Thoracic aorta (tissue), 2 donors: ENCODE measurements at regions not wholly inside any gene's neighbourhood (a gene's known extent, or its start where the extent isn't known, plus 50 kb on each side); places are given as distances from the start of the nearest gene placed in this dataset.

Experiments used
- ATAC-seq: fragments of 150-250 bp; one replicate; pipeline ENCODE4 v1.8.0; 2017; ENCODE audit warnings: low read depth; ENCODE audit not compliant: insufficient number of reproducible peaks, low FRiP score
- DNase-seq: peaks from one replicate; pipeline ENCODE4 v3.0.0-alpha.2; 2020; ENCODE audit warnings: low spot score
- H3K27ac ChIP-seq, 2 donors: fragments of 200-600 bp; sonication (generic); 1 replicate in 1 of 2; 2 replicates in 1 of 2; pipeline ENCODE4 v1.5.1; 2016; ENCODE audit warnings: mild to moderate bottlenecking in 2 of 2, moderate library complexity in 2 of 2
- H3K27me3 ChIP-seq: fragments of 200-600 bp; sonication (generic); replicated peaks from 2 replicates; pipeline ENCODE4 v1.6.0; 2016; ENCODE audit warnings: mild to moderate bottlenecking; ENCODE audit not compliant: insufficient read depth
- H3K36me3 ChIP-seq: fragments of 200-600 bp; sonication (generic); one replicate; pipeline ENCODE4 v1.5.1; 2016
- H3K4me1 ChIP-seq, 2 donors: fragments of 200-600 bp; sonication (generic); 1 replicate in 1 of 2; 2 replicates in 1 of 2; pipeline versions ENCODE4 v1.5.1 to v1.6.0; 2016; ENCODE audit warnings: low read depth in 2 of 2, mild to moderate bottlenecking in 1 of 2; ENCODE audit not compliant: control insufficient read depth in 1 of 2
- H3K4me3 ChIP-seq: fragments of 200-600 bp; sonication (generic); 2 replicates; pipeline ENCODE4 v1.5.1; 2016; ENCODE audit warnings: mild to moderate bottlenecking
- H3K9me3 ChIP-seq: fragments of 200-600 bp; sonication (generic); 2 replicates; pipeline ENCODE4 v1.5.1; 2016
- CTCF ChIP-seq: fragments of 200-600 bp; sonication (generic); IDR thresholded peaks from one replicate; pipeline ENCODE4 v1.5.1; 2019; ENCODE audit warnings: antibody characterized with exemption

- Histone ChIP-seq H3K27ac (no peak overlapping the region), H3K9me3 (no peaks in the 10 kb centered on the region), H3K4me3 (no peak overlapping the region), H3K4me1 (no peaks in the 10 kb centered on the region), H3K36me3 (no peaks in the 10 kb centered on the region), H3K27me3 (no peaks in the 10 kb centered on the region)
- ATAC-seq (no peak), DNase-seq (no peak)
- TF ChIP-seq CTCF, result no peak
These were observed 80.2 kb downstream of the TMEM114 start for GRCh38 chr16:8510160-8510559.

DNA sequence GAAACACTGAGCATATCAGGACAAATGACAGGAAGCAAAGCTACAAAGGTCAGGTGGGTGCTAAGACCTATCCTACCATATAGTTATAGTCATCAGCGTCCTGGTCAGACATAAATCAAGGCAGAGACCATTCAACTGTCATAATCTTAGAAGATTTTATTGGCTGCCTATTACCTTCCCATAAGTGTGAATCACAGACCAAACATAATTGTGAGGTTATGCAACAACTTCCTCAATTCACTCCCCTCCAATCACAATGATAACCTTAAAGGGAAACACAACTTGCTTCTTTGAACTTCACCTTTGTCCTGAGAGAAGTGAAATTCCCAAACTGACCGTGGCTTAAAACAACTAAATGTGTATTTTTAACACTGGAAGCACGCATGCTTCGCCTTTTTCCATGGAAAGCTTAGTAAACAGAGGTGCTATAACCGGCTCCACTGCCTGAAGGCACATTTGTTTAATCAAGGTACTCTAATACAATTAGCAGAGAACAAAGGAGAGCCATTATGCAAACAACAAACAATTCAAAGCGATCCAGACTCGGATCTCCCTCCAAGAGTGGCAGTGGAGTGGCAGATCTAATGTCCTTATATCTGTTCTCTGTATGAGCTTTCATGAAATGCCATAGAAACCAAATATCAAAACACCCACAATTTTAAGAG lies 84.9 kb downstream of the TMEM114 start:
- no peaks in the 10 kb centered on the region for H3K9me3 ChIP-seq
- H3K36me3 ChIP-seq, result no peaks in the 10 kb centered on the region
- DNase-seq (no peak), ATAC-seq (no peak)
- no peak overlapping the region for H3K4me3 ChIP-seq
- H3K4me1 ChIP-seq, result no peaks in the 10 kb centered on the region
- no peaks in the 10 kb centered on the region for H3K27me3 ChIP-seq
- TF ChIP-seq CTCF, result no peak
- no peak overlapping the region for H3K27ac ChIP-seq

DNA sequence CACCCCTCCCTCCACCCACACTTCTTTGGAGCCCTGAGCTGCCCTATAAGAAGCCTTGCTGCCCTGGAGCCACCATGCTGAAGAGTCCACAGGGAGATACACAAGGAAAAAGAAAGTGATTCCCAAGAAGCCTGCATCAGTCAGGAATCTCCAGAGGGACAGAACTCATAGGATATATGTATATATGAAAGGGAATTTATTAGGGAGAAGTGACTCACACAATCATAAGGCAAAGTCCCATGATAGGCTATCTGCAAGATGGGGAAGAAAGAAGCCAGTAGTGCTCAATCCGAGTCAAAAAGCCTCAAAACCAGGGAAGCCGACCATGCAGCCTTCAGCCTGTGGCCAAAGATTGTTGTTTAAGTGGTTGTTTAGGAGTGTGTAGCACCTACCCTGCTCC lies 87.9 kb downstream of the TMEM114 start:
- Histone ChIP-seq H3K27ac (no peak overlapping the region), H3K27me3 (no peaks in the 10 kb centered on the region), H3K4me3 (no peak overlapping the region), H3K9me3 (no peaks in the 10 kb centered on the region), H3K36me3 (no peaks in the 10 kb centered on the region), H3K4me1 (no peaks in the 10 kb centered on the region)
- no peak for DNase-seq
- no peak for ATAC-seq
- TF ChIP-seq CTCF, result no peak

- Histone ChIP-seq H3K27me3 (no peaks in the 10 kb centered on the region), H3K9me3 (no peaks in the 10 kb centered on the region), H3K4me3 (no peak overlapping the region), H3K27ac (no peak overlapping the region), H3K36me3 (no peaks in the 10 kb centered on the region), H3K4me1 (no peaks in the 10 kb centered on the region)
- ATAC-seq (no peak), DNase-seq (no peak)
- TF ChIP-seq CTCF, result no peak
These were observed 90.0 kb downstream of the TMEM114 start for GRCh38 chr16:8500351-8500750.

DNA sequence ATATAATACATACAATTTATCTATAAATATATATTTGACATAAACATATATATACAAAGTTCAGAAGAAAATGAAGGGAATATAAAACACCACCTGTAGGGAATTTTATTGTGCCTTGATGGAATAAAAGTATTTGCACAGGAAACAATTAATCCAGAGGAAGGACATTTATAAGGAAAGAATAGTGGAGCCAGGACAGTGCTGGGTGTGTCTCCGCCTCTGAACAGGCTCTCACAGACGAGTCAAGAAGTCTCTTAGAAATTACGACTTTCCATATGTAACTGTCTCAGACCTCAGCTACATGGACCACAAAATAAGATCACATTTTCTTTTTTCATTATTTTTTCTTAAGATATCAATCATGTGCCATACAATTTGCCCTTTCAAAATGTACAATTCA lies 93.9 kb downstream of the TMEM114 start:
- no peak for TF ChIP-seq CTCF
- Histone ChIP-seq H3K4me3 (no peak overlapping the region), H3K27me3 (no peaks in the 10 kb centered on the region), H3K36me3 (no peaks in the 10 kb centered on the region), H3K4me1 (no peaks in the 10 kb centered on the region), H3K9me3 (no peaks in the 10 kb centered on the region), H3K27ac (no peak overlapping the region)
- no peak for DNase-seq
- no peak for ATAC-seq
